CD4-positive, alpha-beta T cell treated with Interleukin-12 subunit alpha and Interleukin-12 subunit beta, for 1 hour (primary cell): ENCODE measurements at regions not wholly inside any gene's neighbourhood (a gene's known extent, or its start where the extent isn't known, plus 50 kb on each side); places are given as distances from the start of the nearest gene placed in this dataset.

ENCODE experiments used
- DNase-seq: peaks from one replicate; pipeline ENCODE4 v3.0.0-alpha.2; 2020

DNA sequence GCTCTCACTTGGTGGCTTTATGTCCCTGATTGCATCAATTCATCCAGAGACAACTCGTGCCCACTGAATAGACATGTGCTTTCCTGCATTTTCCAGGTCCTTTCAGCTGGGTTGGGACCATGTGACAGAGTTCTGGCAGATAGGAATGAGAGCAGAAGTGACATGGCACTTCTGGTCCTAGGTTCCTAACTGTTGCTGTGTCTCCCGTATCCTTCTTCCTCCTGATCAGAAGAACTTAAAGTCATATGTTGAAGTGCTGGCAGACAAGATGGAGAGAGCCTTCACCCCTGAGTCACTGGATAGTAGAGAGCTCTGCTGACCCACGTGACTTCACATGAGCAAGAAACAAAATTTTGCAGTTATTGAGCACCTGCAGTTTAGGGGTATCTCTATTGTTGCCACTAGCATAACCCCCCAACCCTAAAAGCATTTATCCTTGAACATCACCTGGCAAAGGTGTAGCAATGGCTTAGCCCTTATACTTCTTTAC lies 80.0 kb downstream of the NREP start:
- DNase-seq, result no peak

DNA sequence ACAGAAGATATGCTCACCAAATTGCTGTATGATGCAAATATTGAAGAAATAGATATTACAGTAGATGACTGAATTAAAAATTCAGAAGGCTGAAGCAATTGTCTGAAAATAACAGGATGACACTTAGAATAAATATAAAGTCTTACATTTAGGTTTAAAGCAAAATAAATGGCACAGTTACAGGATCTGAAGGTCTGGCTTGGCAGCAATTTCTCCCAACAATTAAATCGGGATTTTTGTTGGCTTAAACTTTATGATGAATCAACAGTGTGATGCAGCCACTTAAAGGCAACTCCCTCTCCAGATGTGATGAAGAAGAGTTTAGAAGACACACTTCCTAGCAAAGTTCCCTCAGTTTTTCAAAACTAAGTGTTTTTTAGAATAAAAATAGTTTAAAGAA lies 80.5 kb downstream of the NREP start:
- DNase-seq, result no peak

DNA sequence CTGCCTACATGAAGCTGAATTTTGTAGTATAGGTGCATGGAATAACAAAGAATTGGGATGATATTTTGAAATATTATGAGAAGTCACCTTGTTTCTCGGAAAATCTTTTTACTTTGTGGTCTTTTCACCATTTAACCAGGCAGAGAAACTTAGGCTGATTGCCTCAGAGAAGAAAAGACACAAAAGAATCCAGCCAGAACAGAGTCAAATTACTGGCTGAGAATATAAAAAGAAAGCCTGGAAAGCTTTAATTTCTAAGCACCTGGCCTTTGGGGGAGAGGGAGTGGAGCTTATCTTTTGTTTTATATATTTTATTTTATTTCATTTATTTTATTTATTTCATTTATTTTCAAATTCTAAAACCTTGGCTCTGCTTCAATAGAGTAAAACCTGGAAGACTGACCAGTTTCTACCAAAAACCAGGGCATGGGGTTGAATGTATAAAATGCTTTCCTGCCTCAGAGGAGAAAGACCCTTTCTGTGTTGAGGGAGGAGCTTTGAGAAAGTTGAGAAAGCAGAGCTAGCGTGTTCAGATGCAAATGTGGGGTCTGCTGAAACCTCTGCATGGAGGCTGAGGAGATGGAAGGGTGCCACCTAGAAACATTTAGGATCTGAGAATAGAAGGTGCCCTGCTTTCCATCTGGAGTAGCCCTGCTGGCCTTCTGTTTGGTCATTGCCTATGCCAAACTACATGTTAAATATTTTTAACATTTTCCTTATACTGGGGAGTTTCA lies 81.6 kb downstream of the NREP start:
- no peak for DNase-seq

DNA sequence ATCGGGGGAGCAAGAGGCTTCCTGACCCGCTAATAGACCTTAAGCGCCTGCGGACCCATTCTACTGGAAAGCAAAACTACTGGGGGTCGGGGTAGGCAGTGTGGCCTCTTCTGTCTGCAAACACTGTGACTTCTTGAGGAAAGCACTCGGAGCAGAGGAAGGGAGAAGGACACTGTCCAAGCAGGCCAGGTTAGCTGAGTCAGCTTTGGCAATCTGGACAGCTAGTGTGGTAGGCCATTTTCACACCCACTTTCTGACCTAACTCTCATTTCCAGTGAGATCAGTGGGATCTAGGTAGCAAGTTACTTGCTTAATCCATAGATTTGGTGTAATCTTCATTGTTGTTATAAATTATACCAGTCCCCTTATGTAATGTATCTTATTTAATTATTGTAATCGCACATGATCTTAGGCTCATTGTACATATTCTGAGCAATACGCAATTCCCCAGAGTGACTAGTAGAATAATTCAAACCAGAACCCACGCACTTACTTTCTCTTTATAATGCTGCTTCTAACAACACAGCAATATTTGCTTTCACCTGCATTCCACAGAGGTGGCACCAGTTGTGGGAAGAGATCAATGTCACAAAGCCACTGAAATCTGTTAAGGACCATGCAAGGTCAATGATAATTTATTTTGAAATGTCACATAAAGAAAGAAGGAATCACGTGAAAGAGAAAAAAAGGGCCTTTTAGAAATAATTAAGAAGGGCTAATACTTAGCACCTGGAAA lies 82.9 kb downstream of the NREP start:
- no peak for DNase-seq

DNA sequence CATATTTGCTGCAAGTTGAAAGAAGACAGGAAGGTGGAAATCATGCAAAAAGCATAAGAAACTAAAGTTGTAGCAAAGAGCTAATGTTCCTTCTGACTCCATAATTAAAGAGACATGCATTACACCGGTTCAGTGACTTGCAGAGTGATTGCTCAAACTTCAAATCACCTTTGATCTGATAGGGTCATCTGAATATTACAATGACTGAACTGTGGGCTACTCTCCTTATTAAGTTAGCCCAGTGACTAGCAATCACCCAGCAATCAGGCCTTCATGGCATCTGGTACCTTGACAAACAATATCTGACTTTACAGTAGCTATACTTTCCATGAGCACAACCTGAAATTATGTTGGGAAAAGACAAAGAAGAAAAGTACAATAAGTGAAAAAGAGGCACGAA lies 84.9 kb downstream of the NREP start:
- no peak for DNase-seq

DNA sequence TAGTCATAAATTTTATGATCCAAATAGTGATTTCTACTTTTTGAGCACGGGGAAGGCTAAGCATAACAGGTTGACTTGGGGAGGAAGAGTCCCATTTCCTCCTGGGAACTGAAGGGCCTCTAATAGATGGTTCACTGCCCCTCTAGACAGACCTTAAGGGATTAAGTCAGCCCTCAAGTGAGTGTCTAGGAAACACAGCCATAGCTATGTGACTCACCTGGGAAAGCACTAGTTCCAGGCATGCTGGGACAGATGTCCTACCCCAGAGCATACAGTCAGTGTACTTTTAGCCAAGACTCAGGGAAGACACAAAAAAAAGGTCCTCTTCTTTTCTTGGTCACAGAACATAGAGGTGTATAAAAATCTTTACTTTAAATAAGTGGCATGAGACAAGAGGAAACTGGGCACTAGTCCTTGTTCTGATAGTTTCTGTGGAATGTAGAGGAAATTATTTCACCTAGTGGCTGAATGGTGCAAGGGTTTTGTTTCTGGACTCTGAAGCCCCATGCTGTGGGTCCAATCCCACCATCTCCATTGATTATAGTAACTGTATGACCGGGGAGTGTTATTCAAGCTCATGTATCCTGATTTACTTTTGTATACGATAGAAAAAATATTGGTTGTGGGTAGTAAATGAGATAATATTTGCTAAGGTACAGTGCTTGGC lies 86.0 kb downstream of the NREP start:
- DNase-seq, result no peak

DNA sequence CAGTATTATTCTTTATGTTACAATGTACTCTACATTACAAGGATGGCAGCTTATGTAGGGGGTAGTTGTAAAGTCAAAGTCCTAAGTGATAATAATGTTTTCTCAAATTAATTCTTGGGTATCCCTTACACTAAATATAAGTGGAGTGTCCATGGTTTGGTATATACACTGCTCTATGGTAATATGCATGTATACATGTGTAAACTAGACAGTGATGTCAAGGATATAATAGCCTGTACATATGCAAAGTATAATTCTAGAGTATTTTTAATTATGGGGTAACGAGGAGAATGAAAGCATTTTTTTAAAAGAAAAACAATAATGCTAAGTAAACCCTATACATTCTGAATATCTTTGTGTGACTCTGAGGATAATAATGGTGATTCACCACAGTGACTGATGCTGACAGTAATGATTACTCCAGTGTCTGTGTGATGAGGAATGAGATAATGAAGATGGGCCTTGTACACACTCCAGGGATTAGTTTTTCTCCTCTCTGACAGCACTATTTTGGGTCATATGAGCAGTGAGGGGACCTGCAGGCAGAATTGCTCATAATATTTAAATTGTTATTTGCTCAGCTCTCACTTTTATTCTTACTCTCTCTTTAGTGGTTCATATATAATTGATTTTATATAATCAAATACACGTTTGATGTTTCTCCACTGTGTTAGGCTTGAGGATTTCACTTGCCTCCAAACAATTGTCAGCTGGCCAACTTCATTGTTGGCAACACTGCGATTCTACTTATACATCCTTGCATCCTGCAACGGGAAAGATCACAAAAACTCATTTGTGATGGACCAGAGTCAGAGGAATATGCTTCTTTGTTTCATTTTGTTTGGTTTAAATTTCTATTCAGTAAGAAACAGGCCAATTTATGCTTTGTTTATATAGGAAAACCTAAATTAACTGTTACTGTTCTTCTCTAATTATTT lies 88.2 kb downstream of the NREP start:
- no peak for DNase-seq

DNA sequence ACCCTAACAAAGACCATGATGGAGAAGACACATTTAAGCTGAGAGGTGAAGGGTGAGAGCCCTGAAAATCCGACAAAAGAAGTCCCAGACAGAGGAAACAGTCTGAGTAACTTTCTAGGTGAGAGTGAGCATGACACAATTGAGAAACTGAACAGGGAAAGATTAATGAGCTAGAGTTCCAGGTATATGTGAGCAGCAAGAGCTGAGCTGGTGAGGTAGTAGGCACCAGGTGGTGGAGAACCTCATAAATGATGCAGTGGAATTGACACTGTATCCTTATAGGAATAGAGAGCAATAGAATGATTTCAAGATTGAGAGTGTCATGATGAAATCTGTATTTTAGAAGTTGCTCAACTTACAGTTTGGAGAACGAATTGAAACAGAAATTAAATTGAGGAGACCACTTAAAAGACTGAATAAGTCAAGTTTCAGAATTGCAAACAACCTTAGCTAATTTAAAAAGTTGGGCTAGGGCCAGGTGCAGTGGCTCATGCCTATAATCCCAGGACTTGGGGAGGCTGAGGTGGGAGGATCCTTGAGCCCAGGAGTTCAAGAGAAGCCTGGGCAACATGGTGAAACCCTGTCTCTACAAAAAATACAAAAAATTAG lies 89.8 kb downstream of the NREP start:
- DNase-seq, result no peak

DNA sequence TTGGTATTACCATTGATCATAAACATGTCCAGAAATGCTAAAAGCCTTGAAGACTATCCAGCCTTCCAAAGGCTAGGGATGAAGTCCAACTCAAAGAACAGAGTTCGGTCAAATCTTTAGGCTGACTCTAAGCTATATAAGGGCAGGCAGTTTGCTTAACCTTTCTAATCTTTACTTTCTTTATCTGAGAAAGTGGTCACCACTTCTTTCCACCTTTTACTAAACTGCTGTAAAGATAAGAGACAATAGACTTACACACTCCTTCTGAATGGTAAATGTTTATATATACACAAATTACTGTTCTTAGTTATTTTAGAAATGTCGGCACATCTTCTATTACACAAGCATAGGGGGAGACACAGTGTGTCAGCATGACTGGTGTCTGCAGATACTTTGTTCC lies 100.4 kb downstream of the NREP start:
- DNase-seq, result no peak

DNA sequence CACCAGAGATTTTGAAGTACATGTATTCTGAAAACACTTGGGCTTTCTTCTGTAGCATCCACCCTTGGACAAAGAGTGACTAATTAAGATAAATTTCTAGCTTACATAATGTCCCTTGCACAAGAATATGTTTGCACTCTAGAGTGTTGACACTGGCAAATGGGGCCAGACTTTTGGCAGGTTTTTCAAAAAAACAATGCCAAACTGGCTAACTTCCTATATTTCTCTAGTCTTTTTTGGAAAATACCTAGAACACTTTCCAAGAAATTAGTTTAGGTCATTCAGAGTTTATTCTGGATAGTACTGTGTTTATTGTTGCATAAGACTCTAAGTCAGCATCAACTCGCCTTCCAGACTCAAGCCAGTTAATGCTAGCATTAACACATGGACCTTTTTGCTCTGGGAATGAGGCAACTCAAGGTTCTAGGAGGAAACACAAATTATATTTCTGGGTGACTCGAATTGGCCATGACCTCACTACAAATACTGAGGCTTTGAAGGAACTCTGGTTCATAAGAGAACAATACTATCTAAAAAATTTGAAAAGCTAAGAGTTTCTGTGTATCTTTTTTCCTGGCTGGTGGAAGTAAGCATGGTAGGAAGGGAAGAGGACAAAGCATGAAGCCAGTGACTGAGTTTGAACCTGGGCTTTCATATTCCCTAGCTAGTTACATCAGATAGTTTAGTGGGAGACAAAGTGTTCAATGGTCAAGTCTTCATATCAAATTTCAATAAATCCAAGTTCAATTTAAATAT lies 101.6 kb downstream of the NREP start:
- no peak for DNase-seq

DNA sequence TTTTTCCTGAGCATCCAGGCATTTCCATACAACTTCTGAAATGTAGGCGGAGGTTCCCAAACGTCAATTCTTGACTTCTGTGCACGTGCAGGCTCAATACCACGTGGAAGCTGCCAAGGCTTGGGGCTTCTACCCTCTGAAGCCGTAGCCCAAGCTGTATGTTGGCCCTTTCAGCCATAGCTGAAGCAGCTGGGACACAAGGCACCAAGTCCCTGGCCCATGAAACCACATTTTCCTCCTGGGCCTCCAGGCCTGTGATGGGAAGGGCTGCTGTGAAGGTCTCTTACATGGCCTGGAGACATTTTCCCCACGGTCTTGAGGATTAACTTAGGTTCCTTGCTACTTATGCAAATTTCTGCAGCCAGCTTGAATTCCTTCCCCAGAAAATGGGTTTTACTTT lies 103.6 kb downstream of the NREP start:
- DNase-seq, result no peak

DNA sequence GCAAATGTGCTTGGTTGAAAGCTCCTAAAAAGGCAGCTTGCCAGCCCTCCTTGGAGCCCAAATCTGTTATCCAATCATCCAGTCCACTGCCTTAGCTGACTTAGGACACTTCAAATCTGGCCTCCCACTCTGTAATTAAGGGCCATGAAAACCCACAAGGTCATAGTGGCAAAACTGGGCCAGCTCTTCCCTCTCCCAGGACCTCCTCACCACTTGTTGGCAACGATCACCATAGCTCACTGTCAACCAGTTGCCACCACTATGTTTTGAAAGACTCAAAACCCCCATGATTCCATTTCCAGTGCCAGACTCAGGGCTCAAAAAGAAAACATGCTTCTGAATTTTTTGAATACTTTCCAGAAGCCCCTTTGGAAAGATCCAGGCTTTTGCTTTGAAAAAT lies 107.5 kb downstream of the NREP start:
- no peak for DNase-seq

DNA sequence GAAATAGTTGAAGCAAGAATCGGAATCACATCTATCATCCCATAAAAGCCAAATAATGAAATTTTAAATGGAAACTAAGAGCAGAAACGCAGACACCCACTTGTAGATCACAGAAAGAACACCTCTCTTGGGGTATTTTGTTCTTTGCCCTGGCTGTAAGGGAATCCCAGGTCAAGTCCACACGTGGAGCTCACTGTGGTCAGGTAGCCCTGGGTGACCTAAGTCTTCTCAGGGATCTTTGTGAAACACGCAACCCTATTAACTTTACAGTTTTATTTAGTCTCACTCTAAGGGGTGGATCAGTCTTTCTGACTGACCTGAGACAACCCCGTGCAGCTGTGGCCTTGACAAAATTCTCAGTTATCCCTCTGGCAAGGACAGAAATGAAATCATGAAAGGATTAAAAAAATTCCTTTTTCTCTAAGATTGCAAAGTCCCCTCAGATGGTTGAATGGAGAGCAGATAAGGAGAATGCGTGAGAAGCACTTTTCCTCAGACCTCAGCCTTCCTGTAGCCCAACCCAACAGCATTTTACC lies 111.6 kb downstream of the NREP start:
- DNase-seq, result no peak

DNA sequence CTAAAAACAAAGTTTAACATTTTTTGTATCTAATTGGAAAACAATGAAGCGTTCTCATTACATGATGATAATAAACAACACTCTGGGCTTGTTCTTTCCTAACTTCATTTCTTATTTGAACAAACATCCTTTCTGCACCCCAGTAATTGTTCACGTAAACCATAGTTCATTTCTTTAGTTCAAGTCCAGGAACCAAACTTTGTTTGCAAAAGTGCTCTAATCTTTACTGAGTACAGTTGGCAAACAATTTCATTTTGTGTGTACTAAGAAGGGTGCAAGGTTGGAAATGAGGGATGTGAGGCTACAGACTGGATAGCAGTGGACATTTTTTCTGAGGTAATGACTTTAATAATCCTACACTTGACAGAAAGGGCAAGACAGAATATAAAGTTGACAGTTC lies 113.5 kb downstream of the NREP start:
- no peak for DNase-seq

DNA sequence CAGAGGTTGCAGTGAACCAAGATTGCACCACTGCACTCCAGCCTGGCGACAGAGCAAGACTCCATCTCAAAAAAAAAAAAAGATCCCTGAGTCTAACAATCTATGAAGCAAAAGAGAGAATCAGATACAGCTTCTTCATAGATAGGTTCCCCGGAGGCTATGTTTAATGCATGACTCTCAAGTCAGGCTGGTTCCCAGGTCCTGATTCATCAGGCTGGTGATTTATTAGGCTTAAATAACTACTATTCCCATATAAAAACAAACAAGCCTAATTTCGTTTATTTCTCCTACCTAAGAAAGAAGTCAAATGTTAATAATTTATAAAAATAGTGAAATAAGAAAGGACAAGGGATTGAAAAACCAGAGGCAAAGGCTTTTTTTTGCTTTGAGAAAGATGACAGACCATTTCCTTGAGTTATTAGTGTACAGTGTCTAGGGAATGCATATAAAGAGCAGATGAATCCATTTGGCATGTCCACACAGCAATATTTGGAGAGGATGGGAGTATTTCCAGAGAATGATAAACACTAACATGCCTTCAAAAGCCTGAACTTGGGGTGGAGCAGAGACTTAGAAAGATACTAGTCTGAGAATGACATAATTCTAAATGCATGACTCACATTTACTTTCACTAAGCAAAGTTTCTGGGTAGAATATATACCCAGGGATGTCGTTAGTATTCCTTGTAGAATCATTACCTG lies 115.3 kb downstream of the NREP start:
- no peak for DNase-seq

DNA sequence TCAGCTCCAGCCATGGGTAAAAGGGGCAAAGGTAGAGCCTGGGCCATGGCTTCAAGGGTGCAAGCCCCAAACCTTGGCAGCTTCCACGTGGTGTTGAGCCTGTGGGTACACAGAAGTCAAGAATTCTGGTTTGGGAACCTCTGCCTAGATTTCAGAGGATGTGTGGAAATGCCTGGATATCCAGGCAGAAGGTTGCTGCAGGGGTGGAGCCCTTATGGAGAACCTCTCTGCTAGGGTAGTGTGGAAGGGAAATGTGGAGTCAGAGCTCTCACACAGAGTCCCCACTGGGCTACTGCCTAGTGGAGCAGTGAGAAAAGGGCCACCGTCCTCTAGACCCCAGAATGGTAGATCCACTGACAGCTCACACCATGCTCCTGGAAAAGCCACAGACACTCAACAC lies 117.1 kb downstream of the NREP start:
- no peak for DNase-seq

DNA sequence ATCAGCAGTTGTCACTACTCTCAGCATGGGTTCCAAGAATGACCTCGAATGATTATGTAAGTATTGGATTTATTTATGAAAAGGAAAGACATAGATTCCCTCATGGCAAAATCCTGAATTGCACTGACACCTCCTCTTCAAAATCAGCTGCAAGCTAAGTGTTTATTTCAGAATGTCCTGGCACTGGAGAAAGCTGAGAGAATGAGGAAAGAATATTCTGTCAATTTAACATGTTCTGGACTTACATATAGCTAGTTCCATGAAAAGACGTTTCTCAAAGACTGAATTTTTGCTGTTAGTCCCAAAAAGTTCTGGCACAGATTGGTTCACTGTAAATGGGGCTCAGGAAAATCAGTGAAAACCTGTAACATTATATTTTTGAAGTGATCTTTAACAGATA lies 120.3 kb downstream of the NREP start:
- DNase-seq, result no peak

DNA sequence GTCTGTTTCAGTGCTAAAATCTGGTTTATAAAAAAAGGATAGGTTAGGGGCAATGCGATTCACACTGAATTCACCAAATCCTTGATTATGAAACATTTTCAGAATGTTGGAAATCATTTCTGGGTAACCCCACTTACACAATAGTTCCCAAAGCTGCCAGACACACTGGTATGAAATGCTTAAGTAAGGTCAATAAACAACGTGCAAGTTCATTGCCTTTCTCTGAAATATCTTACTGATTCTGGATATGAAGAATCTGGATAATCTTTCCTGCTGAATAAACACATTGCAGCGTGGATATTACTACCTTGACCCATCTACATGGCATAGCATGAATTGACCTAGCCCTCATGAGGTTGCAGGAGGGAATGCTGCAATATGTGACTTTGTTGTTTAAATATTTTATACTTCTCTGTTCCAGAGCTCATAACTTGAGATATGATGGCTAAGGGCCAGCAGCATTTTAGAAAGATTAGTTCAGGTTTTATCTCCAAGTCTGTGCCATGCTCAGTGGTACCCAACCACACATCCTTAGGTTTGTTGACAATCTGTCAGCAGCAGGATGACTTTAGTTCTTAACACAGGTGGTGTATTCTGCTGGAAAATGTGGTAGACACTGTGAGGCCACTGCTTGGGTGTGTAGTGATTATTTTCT lies 121.0 kb downstream of the NREP start:
- no peak for DNase-seq

DNA sequence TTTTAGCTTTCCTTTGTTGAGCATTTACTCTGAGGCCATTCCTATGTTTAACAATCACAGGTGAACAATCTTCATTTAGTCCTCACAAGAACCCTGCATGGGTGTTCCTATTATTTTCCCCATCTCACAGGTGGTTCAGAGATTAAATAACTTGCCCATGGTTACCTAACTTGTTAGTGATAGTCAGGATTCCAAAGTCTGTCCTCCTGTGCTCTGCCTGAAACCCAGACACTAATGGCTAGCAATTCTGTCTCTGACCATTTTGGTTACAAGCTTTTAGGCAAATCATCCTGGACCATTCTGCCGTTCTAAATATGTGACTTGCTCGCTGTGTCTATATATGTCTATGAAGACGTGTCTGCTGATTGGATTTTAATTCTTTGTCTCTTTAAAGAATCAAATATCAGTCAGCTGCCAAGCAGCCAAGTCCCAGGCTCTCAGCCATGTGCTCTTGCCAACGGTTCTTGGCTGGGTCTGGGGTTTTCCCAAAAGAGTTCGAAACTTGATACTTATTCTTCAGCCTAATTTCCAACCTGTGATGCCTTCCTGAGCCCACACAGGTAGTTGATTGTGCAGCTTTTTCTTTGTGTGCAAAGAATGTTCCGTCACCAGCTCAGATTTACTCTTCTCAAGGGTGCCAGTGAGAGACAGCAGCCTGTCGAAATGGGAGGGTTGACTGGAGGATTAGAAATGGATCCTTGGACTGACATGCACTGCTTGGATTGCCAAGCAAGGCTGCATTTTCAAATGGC lies 121.7 kb downstream of the NREP start:
- no peak for DNase-seq
